ENCODE measurements at regions not wholly inside any gene's neighbourhood (a gene's known extent, or its start where the extent isn't known, plus 50 kb on each side); places are given as distances from the start of the nearest gene placed in this dataset.

GRCh38 chr4:151952137-151952536, 191.3 kb upstream of the GATB start:
- TF ChIP-seq CTCF (tag by site-specific recombination; IDR thresholded peaks at IDR 0.05) = no peak
- TF ChIP-seq GLI4 (tag by site-specific recombination; IDR thresholded peaks at IDR 0.05) = no peak
- no peak for TF ChIP-seq ZNF639 (tag by site-specific recombination; IDR thresholded peaks at IDR 0.05)
- no peak for TF ChIP-seq ZNF513 (tag by site-specific recombination; IDR thresholded peaks at IDR 0.05)
- TF ChIP-seq ZNF16 (tag by site-specific recombination; IDR thresholded peaks at IDR 0.05; ENCODE audit: low read depth) = no peak
- no peak for TF ChIP-seq ZNF354C (tag by site-specific recombination; IDR thresholded peaks at IDR 0.05; ENCODE audit: borderline replicate concordance, low read depth)
- no peak for TF ChIP-seq ZNF704 (tag by site-specific recombination; IDR thresholded peaks at IDR 0.05)
- TF ChIP-seq ZNF777 (tag by site-specific recombination; IDR thresholded peaks at IDR 0.05; ENCODE audit: borderline replicate concordance) = no peak
- no peak for TF ChIP-seq PRDM1 (tag by site-specific recombination; IDR thresholded peaks at IDR 0.05)
- no peak for TF ChIP-seq ZNF76 (tag by site-specific recombination; IDR thresholded peaks at IDR 0.05; ENCODE audit: borderline replicate concordance, low read depth)
- TF ChIP-seq ZNF645 (tag by site-specific recombination; IDR thresholded peaks at IDR 0.05) = no peak
